HG02973 (cell line): ENCODE measurements at regions not wholly inside any gene's neighbourhood (a gene's known extent, or its start where the extent isn't known, plus 50 kb on each side); places are given as distances from the start of the nearest gene placed in this dataset.

Experiments
- ATAC-seq: cut with Tn5 transposase; IDR thresholded peaks from one replicate; pipeline ENCODE4 v1.9.1; 2021; ENCODE audit warnings: moderate library complexity; ENCODE audit not compliant: unreplicated experiment

DNA sequence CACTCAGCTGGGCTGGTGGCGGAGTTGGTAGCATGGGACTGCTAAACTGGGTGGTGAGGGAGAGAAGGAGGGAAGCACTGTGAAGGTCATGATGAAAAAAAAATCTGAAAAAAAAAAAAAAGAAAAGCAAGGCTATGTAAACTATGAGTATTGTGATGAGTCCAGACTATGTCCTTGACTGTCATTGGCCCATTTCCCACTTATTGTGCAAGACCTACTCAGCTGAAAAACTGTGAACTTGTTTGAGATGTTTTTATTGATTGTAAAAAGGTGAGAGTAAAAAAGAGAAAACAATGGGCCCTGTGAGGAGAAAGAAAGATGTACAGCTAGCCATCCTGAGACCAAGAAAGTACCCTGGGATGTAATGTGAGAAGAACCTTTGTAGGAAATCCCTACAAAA, 798.4 kb upstream of the TENM4 start:
- no peak for ATAC-seq

DNA sequence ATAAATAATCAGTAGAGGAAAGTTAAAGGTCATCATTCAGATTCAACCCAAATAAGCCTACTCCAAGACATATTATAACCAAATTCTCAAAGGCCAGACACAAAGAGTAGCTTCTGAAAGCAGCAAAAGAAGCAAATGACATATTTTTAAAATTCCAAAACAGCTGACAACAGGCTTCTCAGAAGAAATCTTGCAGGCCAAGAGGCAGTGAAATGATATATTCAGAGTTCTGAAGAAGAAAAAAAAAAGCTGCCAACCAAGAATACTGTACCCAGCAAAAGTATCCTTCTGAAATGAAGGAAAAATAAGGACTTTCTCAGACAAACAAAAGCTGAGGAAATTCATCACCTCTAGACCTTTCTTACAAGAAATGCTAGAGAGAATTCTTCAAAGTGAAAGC, 787.1 kb upstream of the TENM4 start:
- ATAC-seq = no peak

DNA sequence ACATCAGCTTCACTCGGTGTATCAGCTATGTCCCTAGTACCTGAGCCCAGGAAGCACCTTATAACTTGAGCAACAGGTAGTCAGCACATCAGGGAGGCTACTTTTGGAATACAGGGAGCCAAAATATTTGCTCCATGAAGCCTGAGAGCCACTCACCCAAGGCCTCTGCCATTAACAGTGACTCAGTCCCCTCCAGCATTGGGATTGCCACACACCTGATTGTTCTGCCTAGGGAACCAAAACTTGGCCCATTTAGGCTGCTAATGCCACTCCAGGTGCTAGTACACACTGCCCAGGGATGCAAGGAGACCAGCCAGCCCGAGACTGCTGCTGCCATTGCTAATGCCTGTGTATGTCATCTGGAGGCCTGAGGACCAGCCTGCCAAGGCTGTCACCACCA, 773.6 kb upstream of the TENM4 start:
- no peak for ATAC-seq

DNA sequence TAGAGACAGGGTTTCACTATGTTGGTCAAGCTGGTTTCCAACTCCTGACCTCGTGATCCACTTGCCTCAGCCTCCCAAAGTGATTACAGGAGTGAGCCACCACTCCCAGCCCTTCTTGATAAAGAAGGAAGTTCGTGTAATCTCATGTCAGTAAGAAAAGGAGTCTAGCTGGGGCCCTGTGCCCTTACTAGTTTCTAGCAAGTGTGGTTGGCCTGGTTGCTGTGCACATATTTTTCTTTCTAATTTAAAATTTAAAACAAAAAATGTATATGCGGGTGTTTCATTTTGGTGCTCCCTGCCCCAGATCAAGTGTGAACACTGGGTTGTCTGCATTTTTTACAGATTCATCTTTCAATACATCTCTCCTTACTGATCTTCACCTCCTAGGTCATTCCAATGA, 770.8 kb upstream of the TENM4 start:
- no peak for ATAC-seq

DNA sequence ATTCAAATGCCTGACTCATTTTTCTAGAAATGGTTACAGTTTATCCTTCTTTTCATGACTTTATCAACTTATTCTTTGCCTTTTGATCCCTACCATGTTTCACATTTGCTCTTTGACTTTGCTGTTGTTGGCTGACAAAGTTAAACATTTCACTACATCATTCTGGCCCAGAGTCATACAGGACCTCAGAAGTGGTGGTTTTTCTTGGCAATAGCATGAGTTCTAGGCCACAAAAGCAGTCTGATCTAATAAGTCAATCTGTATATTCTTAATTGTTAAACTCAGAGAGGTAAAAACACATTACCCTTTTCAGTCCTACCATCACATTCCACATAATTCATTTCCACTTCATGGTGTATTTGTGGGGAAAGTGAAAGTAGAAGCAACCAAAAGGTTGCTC, 763.2 kb upstream of the TENM4 start:
- no peak for ATAC-seq

DNA sequence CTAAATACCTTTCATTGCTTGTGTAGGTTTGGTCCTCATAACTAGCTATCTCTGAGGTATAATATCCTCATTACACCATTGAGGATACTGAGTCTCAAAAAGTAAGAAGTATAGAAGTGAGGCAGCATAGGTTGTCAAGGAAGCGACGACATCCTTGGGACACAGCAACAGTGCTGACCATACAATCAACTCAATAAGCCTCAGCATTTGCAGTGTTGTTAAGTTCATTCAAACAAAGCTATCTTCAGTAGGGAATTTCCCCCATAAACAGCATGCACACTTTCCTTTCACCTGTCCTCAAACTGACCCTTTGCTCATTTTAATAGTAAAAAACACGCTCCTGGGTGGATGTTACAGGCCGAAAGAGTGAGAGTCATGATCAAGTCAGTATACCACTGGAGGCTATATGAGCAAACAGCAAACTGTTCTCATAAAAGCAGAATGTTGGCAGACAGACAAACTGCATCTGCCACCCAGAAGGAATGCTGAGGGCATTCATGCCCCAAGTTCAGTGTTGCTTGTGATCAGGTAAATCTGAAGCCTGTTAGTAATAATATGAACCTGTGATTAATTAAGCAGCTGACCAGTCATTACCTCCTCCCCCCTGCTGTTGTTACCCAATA, 756.2 kb upstream of the TENM4 start:
- no peak for ATAC-seq

DNA sequence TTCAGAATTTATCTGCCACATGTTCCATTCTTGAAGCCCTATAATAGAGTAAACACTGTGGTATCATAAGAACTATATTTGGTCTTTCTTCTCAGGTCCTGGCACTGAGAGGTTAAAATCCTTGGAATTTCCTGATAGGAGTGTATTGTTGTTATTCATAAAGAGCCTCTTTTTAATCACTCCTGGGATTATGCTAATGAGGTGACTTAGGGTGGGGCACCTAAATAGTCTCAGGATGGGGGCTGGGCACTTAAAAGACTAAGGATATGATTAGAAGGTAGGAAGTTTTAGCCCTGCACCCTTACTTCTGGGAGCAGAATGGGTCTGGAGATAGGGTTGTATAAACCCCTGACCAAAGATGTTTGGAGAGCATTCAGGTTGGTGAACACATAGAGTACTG, 755.2 kb upstream of the TENM4 start:
- no peak for ATAC-seq

DNA sequence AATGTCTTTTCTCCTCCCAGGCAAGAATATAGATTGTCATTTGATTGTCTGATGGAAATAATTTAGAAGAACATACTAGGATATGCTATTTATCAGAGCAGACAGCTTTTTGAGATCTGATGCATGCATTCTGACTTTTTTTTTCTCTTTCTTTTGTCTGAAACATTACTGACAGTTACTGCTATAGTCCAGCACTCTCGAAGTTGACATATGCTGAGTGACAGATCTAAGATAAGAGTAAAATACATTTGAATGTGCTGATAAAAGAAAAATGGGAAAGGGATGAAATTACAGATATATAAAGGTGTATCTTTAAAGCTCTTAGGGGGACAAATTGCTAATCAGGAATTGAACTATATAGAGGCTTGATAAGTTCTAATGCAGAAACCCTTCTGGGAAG, 753.8 kb upstream of the TENM4 start:
- no peak for ATAC-seq

DNA sequence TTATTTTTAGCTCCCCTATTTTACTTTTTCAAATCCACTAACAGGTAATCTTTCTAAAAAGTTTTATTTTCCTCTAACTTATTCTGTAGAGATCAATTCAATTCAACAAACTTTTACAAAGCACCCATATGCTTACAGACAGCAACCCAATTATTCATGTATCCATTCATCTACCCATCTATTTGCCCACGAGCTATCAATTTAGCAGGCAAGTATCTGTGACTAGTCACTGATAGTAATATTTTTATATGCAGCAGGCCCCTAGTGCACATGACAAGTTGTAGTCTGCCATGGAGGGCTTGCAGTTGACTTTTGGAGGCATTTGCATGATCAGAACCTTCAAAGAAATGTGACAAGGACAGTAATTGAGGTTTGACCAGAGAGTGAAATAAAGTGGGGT, 753.2 kb upstream of the TENM4 start:
- ATAC-seq = no peak

DNA sequence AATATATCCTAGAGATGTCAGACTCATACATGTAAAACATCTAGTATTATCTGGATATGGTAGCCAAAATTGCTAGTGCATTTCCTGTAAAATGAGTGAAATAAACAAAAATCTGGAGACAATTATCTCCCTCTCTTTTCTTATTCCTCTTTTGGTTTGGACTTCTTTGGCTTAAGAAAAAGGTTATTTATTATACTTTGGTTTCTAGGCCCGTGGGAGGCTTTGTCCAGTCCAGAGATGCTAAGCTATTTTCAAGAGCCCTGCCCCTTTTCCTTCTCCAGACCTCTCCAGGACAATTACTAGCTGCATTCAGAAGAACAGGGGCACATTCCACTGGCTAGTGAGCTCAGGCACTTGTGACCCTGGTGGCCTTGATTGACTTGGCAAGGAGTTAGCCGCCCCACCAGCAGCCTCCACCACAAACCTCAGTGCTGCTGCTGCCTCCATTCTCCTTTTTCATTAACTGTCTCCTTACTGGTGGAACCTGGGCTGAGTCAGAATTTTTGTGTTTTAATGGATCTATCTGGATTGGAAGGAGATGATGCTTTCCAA, 747.3 kb upstream of the TENM4 start:
- no peak for ATAC-seq

DNA sequence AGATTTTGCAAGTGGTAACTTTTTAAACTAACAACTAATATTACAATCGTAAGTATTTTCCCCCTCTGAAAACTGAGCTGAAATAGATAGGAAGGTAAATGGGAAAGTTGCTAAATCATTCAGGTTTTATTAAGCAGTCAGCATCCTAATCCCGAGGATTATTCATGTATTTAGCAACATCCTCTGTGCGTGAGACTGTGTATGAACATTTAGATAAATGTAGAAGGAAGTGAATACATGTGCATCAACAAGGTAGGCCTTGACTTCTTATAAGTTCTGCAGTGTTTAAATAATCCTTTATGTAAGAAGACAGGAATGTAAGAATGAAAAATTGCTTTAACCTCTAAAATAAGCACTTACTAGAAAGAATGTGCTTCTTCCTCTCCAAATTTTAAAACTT, 745.9 kb upstream of the TENM4 start:
- ATAC-seq = no peak

DNA sequence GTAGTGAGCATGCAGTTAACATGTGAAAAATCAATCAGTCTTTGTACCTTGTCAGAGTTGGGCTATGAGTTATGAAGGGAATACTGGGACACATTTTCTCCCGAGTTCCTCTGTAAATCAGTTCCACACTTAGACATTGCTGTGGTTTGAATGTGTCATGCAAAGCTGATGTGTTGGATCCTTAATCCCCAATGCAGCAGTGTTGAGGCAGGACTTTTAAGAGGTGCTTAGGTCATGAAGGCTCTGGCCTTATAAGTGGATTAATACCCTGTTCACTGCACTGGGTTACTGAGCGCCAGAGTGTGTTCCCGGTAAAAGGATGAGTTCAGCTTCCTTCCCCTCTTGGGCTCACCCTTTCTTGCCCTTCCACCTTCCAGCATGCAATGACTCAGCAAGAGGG, 742.1 kb upstream of the TENM4 start:
- ATAC-seq = no peak

DNA sequence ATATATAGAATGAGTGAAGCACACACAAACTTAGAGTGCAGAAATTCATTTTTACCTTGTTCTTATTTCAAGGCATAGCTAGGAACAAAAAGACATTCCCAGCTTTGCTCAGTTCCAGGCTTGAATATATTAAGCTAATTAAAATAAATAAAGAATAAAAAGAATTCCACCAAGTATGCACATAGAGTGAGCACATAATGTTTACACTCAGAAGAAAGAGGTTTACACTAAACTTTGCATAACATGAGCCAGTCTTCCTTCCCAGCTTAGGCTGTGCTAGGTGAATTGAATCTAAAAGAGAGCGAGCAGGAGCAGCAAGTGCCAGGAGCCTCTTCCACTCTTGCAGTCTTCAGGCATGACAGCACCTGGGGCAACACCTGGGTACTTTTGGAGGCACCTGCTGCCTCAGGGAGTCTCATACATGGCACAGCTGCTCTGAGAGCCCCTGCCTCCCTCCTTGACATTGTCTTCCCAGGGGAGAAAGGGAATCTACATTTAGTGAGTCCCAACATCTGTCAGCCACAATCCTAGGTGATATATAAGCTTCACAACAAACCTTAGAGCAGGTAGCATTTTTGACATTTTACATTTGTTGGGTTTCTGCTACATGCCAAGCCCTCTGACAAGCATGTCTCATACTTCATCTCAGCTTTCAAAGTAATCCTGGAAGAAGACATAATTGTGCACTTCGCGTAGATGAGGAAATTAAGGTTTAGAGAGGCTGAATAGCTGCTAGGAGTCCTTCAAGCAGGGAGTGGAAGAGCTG, 732.7 kb upstream of the TENM4 start:
- ATAC-seq = no peak

DNA sequence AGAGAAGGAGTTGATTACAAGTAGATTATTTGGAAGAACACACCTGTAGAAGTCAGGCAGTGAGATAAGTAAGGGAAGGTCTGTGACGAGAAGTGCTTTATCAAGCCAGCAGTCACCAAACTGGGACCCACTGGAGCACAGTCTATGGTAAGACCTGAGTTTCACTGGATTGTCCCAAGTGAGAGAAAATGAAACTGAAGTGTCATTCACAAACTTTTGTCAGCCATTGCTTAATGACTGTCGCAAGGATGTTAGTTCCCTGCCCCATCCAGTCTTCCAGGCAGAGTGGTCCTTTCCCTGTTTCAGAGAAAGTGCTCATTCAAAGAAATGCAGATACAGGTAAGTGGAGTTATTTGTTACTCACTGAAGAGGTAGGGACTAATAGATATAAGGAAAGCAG, 728.0 kb upstream of the TENM4 start:
- ATAC-seq = no peak

DNA sequence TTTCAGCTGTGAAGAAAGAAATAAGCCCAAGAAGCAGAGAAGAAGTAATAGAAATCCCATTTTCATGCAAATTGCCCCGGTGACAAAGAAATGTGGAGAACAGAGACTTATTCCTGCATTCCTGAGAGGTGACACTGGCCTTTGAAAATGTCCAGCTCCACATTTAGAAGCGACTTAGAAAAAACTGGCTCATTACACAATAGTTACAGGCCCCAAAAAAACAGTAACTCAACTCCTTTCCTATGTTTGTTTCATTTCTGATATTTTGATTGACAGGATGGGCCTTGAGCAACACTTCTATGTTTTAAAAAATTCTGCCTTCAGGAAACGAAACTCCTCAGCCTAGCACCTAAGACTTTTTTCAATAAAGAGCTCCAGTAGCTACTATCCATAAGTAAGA, 726.9 kb upstream of the TENM4 start:
- ATAC-seq = no peak

DNA sequence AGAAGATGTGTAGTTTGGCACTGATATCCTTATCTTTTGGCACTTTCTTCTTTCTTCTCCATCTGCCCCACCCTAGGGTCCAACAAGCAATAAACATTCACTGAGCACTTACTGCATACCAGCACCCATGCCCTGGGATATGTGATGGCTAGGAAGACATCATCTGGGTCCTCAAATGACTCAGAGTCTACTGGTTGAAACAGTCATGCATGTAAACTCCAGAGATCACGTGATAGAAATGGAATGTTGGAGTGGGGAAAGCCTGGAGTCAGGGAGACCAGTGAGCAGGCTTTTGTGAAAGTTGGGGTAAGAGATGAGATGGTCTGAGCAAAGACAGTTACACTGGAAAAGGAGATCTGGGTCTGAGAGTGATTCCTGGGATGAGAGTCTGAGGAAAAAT, 724.9 kb upstream of the TENM4 start:
- no peak for ATAC-seq

DNA sequence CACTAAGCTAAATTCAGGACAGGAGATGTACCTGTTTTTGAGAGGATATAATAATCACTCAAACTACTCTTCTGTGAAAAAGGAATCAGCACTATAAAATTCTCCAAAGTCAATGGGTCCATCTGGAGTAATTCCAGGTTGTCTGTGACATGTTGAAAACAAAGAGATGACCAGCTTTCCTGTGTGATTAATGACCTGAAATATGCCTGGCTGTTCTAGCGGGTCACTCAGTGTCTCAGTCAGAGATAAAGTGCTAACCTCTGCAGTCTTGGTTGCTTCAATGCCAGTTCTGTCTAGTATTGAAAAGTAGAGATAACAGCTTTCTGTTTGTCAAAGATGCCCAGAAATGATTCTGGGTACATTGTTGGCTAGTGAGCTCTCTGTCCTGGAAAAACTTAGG, 722.6 kb upstream of the TENM4 start:
- no peak for ATAC-seq

DNA sequence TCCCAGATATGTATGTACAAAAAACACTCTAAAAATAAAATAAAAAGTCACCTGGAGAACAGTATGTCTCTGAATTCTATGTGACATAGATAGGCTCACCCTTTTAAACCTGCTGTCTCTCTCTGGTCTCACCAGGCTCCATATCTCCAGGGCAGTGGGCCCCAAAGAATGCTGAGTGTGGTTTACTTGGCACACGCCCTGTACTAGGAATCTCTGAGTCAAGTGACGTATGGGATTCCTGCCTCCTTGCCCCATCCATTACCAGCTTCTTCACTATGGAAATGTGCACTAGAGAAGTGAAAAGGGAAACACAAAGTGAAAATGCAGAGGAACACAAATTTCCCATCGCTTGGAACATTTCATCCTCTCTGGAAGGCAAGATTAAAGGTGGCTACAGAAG, 722.2 kb upstream of the TENM4 start:
- no peak for ATAC-seq

DNA sequence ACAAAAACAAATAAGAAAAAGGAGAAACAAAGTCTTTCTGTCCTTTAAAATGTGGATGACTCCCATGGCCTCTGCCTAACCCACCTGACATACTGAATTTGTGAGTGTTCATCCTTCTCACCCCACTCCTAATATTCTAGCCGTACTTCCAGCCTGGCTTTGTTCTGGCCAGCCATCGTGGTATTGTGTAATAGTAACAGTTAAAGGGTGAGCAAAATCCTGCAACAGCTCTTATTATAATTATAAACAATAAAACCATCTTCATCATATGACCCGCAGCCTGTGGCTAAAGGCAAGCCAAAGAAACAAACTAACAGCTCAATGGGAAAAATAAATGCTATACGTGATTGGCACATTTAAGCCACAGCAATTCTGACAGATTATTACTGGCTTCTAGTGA, 721.6 kb upstream of the TENM4 start:
- no peak for ATAC-seq

DNA sequence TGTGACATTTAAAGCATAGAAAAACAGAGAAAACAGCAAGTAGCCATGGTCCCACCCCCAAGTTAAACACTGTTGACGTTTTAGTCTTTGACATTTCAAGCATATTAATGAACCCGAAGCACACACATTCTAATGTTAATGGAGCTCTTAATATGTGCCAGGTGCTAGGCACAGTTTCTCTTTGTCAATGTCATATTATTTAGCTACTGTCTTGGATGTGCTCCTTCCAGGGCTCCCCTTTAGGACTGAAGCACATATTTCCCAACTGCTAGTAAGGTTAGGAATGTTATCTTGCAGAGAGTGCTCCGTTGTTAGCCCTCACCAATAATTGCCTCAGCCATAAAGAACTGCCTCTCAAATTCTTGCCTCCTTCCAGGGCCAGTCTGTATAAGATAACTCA, 716.6 kb upstream of the TENM4 start:
- ATAC-seq = no peak

DNA sequence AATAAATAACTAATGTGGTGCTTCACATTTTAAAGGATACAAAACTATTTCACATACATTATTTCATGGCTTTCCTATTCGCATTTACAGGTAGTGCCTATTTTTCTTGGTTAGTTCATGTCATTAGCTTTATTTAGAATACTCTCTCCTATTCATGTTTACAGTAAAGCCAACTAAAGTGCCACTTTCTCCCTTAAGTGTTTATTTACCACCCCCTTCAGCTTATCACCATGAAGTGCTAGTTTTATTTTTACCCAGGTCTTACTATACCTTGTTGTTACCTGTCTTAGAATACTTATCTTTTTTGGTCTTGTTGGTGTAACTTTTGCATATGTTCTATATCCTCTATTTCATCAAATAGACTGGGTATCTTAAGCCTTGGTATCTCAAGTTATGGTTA, 715.2 kb upstream of the TENM4 start:
- no peak for ATAC-seq

DNA sequence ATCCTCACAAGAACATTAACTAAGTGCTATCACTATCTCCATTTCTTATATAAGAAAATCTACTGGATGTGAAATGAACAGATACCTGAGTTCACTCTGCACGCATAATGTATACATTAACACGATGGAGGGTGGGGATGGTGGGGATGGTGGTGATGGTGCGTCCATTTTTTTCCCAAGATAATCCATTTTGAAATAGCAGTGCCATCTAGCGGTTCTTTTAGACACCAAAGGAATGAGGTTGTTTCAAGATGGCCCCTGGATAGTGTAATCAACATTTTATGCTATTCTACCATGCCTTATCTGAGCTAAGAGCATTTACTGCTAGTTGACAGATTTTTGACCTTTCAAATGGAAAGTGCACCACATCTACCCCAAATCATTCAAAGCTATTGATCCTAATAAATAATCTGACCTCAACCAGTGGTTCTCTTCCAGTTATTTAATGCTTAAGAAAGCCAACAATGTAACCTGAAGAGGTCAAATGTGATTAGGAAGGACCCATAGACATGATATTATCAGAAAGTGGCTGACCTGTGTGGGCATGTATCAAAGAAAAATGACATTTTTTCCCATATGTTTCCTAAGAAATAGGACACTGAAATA, 714.7 kb upstream of the TENM4 start:
- ATAC-seq = peak; percentile 67
